GM23338 (cell line): ENCODE measurements at regions not wholly inside any gene's neighbourhood (a gene's known extent, or its start where the extent isn't known, plus 50 kb on each side); places are given as distances from the start of the nearest gene placed in this dataset.

Experiments used
- CREB1 ChIP-seq: fragments of 250-450 bp; sonication (Bioruptor Pico); IDR thresholded peaks from 2 replicates; pipeline ENCODE4 v1.5.0; 2020; ENCODE audit warnings: low read depth, mild to moderate bottlenecking, moderate library complexity
- EZH2 ChIP-seq: fragments of 200-600 bp; sonication (generic); IDR thresholded peaks from one replicate; pipeline ENCODE4 v1.8.0; 2017; ENCODE audit warnings: antibody characterized with exemption, mild to moderate bottlenecking, low read depth; ENCODE audit not compliant: unreplicated experiment
- EZH2phosphoT487 ChIP-seq: fragments of 200-600 bp; sonication (generic); IDR thresholded peaks from one replicate; pipeline ENCODE4 v1.8.1; 2018; ENCODE audit warnings: antibody characterized with exemption; ENCODE audit not compliant: unreplicated experiment
- JUNB ChIP-seq: IDR thresholded peaks from one replicate; pipeline ENCODE4 v1.6.1; 2016; ENCODE audit warnings: antibody characterized with exemption; ENCODE audit not compliant: unreplicated experiment
- NANOG ChIP-seq: IDR thresholded peaks from 2 replicates; pipeline ENCODE4 v1.6.1; 2016; ENCODE audit warnings: antibody characterized with exemption, borderline replicate concordance
- POLR2AphosphoS5 ChIP-seq: IDR thresholded peaks from 2 replicates; pipeline ENCODE4 v1.6.1; 2016; ENCODE audit warnings: antibody characterized with exemption, low read depth
- STAT1 ChIP-seq: IDR thresholded peaks from one replicate; pipeline ENCODE4 v1.6.1; 2016; ENCODE audit warnings: antibody characterized with exemption; ENCODE audit not compliant: unreplicated experiment
- ZNF331 ChIP-seq: fragments of 250-450 bp; sonication (Bioruptor Pico); IDR thresholded peaks from 2 replicates; pipeline ENCODE4 v1.5.0; 2020; ENCODE audit warnings: low read depth, mild to moderate bottlenecking, moderate library complexity
- TF ChIP-seq, protein P1 (sequence below), 2 experiments: fragments of 200-600 bp in 1 of 2; sonication (generic) in 1 of 2; conservative IDR thresholded peaks; 2 replicates each; pipeline versions ENCODE4 v1.5.1 to v1.6.1; 2016 to 2017; ENCODE audit warnings: antibody characterized with exemption in 2 of 2, low read depth in 2 of 2, mild to moderate bottlenecking in 2 of 2, moderate library complexity in 1 of 2
- TF ChIP-seq, protein P2 (sequence below): IDR thresholded peaks from one replicate; pipeline ENCODE4 v1.6.1; 2018; ENCODE audit warnings: antibody characterized with exemption; ENCODE audit not compliant: unreplicated experiment
- TF ChIP-seq, protein P3 (sequence below): IDR thresholded peaks from 2 replicates; pipeline ENCODE4 v1.6.1; 2016; ENCODE audit warnings: antibody characterized with exemption
- TF ChIP-seq, protein P4 (sequence below): fragments of 250-450 bp; sonication (Bioruptor Pico); IDR thresholded peaks from 2 replicates; pipeline ENCODE4 v1.5.0; 2020; ENCODE audit warnings: mild to moderate bottlenecking, moderate library complexity

DNA sequence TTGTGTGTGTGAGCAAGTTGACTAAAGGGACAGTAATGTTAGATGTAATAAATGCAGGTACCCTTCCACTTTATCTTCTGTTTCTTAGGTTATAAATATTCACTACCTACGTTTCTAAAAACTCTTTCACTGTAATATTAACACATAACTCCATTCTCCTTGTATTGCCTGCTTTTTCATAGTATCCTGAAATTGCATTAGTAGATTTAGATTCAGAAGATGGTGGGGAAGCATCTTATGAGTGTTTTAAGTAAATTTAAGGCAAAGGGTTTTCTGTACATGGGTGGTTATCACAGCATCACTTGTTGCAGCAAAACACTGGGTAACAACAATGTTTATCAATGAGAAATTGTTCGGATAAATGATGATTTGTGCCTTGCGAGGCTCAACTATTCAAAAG, 115.2 kb upstream of the VPREB1 start:
- TF ChIP-seq, protein P1, sequence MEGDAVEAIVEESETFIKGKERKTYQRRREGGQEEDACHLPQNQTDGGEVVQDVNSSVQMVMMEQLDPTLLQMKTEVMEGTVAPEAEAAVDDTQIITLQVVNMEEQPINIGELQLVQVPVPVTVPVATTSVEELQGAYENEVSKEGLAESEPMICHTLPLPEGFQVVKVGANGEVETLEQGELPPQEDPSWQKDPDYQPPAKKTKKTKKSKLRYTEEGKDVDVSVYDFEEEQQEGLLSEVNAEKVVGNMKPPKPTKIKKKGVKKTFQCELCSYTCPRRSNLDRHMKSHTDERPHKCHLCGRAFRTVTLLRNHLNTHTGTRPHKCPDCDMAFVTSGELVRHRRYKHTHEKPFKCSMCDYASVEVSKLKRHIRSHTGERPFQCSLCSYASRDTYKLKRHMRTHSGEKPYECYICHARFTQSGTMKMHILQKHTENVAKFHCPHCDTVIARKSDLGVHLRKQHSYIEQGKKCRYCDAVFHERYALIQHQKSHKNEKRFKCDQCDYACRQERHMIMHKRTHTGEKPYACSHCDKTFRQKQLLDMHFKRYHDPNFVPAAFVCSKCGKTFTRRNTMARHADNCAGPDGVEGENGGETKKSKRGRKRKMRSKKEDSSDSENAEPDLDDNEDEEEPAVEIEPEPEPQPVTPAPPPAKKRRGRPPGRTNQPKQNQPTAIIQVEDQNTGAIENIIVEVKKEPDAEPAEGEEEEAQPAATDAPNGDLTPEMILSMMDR (conservative IDR thresholded peaks at IDR 0.05; ENCODE audit: low read depth in 2 of 2): no peak
- TF ChIP-seq, protein P2, sequence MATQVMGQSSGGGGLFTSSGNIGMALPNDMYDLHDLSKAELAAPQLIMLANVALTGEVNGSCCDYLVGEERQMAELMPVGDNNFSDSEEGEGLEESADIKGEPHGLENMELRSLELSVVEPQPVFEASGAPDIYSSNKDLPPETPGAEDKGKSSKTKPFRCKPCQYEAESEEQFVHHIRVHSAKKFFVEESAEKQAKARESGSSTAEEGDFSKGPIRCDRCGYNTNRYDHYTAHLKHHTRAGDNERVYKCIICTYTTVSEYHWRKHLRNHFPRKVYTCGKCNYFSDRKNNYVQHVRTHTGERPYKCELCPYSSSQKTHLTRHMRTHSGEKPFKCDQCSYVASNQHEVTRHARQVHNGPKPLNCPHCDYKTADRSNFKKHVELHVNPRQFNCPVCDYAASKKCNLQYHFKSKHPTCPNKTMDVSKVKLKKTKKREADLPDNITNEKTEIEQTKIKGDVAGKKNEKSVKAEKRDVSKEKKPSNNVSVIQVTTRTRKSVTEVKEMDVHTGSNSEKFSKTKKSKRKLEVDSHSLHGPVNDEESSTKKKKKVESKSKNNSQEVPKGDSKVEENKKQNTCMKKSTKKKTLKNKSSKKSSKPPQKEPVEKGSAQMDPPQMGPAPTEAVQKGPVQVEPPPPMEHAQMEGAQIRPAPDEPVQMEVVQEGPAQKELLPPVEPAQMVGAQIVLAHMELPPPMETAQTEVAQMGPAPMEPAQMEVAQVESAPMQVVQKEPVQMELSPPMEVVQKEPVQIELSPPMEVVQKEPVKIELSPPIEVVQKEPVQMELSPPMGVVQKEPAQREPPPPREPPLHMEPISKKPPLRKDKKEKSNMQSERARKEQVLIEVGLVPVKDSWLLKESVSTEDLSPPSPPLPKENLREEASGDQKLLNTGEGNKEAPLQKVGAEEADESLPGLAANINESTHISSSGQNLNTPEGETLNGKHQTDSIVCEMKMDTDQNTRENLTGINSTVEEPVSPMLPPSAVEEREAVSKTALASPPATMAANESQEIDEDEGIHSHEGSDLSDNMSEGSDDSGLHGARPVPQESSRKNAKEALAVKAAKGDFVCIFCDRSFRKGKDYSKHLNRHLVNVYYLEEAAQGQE: no peak
- TF ChIP-seq POLR2AphosphoS5: no peak
- no peak for TF ChIP-seq EZH2
- TF ChIP-seq ZNF331: no peak
- no peak for TF ChIP-seq CREB1 (CRISPR knock-in tag)
- TF ChIP-seq EZH2phosphoT487: no peak
- TF ChIP-seq, protein P3, sequence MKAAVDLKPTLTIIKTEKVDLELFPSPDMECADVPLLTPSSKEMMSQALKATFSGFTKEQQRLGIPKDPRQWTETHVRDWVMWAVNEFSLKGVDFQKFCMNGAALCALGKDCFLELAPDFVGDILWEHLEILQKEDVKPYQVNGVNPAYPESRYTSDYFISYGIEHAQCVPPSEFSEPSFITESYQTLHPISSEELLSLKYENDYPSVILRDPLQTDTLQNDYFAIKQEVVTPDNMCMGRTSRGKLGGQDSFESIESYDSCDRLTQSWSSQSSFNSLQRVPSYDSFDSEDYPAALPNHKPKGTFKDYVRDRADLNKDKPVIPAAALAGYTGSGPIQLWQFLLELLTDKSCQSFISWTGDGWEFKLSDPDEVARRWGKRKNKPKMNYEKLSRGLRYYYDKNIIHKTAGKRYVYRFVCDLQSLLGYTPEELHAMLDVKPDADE: no peak
- no peak for TF ChIP-seq JUNB
- TF ChIP-seq NANOG: no peak
- no peak for TF ChIP-seq STAT1
- TF ChIP-seq, protein P4, sequence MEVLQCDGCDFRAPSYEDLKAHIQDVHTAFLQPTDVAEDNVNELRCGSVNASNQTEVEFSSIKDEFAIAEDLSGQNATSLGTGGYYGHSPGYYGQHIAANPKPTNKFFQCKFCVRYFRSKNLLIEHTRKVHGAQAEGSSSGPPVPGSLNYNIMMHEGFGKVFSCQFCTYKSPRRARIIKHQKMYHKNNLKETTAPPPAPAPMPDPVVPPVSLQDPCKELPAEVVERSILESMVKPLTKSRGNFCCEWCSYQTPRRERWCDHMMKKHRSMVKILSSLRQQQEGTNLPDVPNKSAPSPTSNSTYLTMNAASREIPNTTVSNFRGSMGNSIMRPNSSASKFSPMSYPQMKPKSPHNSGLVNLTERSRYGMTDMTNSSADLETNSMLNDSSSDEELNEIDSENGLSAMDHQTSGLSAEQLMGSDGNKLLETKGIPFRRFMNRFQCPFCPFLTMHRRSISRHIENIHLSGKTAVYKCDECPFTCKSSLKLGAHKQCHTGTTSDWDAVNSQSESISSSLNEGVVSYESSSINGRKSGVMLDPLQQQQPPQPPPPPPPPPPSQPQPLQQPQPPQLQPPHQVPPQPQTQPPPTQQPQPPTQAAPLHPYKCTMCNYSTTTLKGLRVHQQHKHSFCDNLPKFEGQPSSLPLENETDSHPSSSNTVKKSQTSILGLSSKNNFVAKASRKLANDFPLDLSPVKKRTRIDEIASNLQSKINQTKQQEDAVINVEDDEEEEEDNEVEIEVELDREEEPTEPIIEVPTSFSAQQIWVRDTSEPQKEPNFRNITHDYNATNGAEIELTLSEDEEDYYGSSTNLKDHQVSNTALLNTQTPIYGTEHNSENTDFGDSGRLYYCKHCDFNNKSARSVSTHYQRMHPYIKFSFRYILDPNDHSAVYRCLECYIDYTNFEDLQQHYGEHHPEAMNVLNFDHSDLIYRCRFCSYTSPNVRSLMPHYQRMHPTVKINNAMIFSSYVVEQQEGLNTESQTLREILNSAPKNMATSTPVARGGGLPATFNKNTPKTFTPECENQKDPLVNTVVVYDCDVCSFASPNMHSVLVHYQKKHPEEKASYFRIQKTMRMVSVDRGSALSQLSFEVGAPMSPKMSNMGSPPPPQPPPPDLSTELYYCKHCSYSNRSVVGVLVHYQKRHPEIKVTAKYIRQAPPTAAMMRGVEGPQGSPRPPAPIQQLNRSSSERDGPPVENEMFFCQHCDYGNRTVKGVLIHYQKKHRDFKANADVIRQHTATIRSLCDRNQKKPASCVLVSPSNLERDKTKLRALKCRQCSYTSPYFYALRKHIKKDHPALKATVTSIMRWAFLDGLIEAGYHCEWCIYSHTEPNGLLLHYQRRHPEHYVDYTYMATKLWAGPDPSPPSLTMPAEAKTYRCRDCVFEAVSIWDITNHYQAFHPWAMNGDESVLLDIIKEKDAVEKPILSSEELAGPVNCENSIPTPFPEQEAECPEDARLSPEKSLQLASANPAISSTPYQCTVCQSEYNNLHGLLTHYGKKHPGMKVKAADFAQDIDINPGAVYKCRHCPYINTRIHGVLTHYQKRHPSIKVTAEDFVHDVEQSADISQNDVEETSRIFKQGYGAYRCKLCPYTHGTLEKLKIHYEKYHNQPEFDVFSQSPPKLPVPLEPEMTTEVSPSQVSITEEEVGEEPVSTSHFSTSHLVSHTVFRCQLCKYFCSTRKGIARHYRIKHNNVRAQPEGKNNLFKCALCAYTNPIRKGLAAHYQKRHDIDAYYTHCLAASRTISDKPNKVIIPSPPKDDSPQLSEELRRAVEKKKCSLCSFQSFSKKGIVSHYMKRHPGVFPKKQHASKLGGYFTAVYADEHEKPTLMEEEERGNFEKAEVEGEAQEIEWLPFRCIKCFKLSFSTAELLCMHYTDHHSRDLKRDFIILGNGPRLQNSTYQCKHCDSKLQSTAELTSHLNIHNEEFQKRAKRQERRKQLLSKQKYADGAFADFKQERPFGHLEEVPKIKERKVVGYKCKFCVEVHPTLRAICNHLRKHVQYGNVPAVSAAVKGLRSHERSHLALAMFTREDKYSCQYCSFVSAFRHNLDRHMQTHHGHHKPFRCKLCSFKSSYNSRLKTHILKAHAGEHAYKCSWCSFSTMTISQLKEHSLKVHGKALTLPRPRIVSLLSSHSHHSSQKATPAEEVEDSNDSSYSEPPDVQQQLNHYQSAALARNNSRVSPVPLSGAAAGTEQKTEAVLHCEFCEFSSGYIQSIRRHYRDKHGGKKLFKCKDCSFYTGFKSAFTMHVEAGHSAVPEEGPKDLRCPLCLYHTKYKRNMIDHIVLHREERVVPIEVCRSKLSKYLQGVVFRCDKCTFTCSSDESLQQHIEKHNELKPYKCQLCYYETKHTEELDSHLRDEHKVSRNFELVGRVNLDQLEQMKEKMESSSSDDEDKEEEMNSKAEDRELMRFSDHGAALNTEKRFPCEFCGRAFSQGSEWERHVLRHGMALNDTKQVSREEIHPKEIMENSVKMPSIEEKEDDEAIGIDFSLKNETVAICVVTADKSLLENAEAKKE (CRISPR knock-in tag): no peak
